GM13977 (cell line): ENCODE measurements at regions not wholly inside any gene's neighbourhood (a gene's known extent, or its start where the extent isn't known, plus 50 kb on each side); places are given as distances from the start of the nearest gene placed in this dataset.

Experiments used
- DNase-seq: peaks from one replicate; pipeline ENCODE4 v3.0.0; 2012; ENCODE audit warnings: low spot score
- in situ Hi-C: fragments of 300-500 bp; cut with MboI; formaldehyde crosslinking; loops from one replicate; pipeline ENCODE4 v1.12.0; 2022; ENCODE audit warnings: low sequenced_read_pairs, low pct_unique_long_range_greater_than_20kb, mixed read lengths, inconsistent platforms; ENCODE audit not compliant: unreplicated experiment
- TF ChIP-seq, protein P1 (sequence below): IDR thresholded peaks from 2 replicates; pipeline ENCODE4 v1.5.1; 2012; ENCODE audit warnings: mild to moderate bottlenecking, control low read depth; ENCODE audit not compliant: insufficient read depth; ENCODE audit errors: extremely low read depth, missing control alignments

DNA sequence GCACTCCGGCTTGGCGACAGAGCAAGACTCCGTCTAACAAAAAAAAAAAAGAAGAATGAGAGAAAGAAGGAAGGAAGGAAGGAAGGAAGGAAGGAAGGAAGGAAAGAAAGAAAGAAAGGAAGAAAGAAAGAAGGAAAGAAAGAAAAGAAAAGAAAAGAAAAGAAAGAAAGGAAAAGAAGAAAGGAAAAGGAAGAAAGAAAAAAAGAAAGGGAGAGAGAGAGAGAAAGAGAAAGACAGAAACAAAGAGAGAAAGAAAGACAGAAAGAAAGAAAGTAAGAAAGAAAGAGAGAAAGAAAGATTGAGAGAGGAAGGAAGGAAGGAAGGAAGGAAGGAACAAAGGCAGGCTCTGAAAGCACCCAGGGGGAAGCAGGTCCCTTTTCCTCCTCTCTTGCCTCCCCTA lies 336.6 kb upstream of the GATB start:
- TF ChIP-seq, protein P1, sequence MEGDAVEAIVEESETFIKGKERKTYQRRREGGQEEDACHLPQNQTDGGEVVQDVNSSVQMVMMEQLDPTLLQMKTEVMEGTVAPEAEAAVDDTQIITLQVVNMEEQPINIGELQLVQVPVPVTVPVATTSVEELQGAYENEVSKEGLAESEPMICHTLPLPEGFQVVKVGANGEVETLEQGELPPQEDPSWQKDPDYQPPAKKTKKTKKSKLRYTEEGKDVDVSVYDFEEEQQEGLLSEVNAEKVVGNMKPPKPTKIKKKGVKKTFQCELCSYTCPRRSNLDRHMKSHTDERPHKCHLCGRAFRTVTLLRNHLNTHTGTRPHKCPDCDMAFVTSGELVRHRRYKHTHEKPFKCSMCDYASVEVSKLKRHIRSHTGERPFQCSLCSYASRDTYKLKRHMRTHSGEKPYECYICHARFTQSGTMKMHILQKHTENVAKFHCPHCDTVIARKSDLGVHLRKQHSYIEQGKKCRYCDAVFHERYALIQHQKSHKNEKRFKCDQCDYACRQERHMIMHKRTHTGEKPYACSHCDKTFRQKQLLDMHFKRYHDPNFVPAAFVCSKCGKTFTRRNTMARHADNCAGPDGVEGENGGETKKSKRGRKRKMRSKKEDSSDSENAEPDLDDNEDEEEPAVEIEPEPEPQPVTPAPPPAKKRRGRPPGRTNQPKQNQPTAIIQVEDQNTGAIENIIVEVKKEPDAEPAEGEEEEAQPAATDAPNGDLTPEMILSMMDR: no peak
- in situ Hi-C loops: no loop called here
- no peak for DNase-seq

- DNase-seq: no peak
- in situ Hi-C loops: no loop called here
- TF ChIP-seq, protein P1: no peak
Measured at GRCh38 chr4:152095701-152096070, 334.9 kb upstream of the GATB start.

DNA sequence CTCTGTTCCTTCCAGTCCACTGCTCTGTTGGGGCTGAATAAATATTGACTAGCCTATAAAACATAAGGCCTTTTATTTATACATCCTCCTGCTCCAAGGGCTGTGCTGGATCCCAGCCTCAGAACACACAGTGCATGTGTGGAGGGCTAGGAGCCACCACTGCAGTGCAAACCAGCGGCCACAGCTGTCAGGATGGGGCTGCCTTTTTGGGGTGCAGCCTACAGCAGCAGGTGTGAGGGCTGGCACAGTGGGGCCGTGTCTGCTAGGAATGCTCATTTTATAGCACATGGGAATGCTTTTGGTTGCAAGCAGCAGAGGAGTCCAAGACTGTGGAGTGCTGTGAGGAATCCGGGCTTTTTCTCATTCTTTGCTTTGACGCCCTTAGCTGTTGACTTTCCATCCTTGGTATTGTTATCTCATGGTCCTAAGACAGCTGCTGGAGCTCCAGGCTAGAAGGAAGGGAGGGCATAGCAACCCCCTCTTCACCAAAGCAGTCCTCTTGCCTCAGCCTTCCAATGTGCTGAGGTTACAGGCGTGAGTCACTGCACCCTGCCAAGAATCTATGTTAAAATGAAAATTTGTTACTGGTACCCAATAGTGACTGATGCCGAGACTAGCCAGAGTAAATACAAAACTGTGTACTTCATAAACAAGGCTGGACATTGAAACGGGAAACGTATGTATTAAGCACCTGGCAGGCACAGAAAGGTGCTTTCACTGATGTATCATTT lies 334.3 kb upstream of the GATB start:
- no peak for DNase-seq
- in situ Hi-C loops: no loop called here

GRCh38 chr4:152091405-152091804 lies 330.6 kb upstream of the GATB start:
- TF ChIP-seq, protein P1: no peak
- in situ Hi-C loops: no loop called here
- no peak for DNase-seq

More for the DNA sequence above, 334.3 kb upstream of the GATB start:
- TF ChIP-seq, protein P1: no peak

DNA sequence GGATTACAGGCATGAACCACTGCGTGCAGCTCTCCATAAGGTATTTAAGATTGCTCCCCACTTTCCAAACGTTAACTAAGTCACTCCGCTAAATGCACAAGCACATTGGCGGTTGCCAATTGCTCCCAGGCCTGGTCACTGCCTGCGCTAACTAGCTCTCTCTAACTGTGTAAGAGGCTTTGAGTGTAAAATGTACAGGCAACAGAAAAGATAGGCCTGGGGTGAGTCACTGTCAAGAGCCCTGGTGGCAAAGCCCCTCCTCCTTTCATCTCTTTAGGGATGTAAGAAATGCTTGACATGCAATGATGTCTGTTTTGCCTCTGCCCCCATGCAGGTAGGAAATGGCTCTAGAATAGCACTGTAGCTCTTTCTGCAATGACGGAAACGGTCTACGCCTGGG lies 329.7 kb upstream of the GATB start:
- no peak for DNase-seq
- in situ Hi-C loops: no loop called here
- TF ChIP-seq, protein P1: no peak

DNA sequence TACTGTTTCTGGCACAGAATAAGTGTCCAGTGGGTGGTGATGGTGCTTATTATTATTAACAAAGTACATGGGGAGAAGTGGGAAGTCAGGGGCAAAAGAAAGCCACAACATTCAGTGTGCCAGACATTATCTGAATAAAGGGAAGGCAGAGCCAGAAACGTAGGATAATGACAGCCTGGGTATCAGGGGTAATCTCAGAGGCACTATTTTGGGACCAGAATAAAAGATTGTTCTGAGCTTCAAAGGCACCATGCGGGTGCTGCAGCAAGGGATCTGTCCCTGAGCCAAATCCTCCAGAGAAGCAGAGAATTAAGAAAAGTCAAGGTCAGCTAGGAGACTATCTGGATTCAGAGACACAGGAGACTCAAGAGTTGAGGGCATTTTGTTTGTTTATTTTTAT lies 328.8 kb upstream of the GATB start:
- in situ Hi-C loops: no loop called here
- TF ChIP-seq, protein P1: no peak
- DNase-seq: no peak

DNA sequence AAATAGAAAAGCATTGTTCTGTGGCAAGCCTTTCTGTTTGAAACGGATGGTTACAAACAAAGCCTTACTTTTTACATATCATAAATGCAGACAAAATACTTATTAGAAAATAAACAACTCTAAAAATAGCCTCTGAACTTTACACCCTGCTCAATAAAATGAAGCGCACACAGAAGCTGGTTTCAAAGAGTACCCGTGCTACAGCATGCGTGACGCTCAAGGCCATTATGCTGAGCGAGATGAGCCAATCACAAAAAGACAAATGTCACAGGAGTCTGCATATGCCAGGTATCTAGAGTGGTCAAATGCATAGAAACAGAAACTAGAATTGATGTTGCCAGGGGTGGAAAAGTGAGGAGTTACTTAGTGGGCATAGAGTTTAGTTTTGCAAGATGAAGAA lies 326.5 kb upstream of the GATB start:
- TF ChIP-seq, protein P1: no peak
- DNase-seq: no peak
- in situ Hi-C loops: no loop called here
